ENCODE measurements at regions not wholly inside any gene's neighbourhood (a gene's known extent, or its start where the extent isn't known, plus 50 kb on each side); places are given as distances from the start of the nearest gene placed in this dataset.
"Not testable (repeated sequence)": the region's sequence is repeated elsewhere in the genome, so short reads cannot be mapped to it uniquely, and the experiment has no call there.

DNA sequence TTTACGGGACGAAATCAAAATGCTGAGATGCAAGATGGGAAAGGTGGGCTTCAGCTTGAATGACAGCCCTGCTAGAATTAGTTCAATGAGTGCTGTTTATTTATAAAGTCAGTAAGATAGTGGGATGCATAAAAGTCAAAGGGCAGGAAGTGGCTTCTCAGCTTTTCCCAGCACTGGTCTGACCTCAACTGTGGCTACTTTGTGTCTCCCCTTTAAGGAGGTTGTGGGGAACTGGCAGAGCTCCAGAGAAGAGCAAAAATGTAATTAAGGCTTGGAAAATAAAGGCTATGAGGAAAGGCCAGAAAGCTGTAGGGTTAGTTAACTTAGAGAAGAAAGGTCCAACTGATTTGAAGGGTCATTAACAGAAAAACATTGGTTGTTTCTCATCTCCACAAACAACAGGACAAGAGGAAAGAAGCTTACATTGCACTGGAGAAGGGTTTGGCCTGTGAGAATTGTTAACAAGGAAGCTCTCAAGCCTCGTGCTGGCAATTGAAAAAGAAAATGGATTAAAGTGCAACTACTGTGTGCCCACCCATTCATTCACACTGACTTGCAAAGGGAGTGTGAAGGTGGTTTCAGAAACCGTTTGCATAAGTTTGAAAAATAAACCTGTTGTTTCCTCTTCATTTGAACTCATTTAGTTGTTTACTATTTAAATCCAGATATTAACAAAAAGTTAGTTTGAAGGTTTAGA, 68.8 kb upstream of the CD28 start (continued):
- TF ChIP-seq TAF7 (optimal IDR thresholded peaks at IDR 0.05; ENCODE audit: borderline replicate concordance, low read depth, low read length) (no peak), BCL11A (IDR thresholded peaks at IDR 0.05; ENCODE audit: low read depth in 2 of 2, low read length in 2 of 2) (no peak), JUN (IDR thresholded peaks at IDR 0.05; ENCODE audit: low read depth, low read length) (no peak), CTBP2 (IDR thresholded peaks at IDR 0.05; ENCODE audit: borderline replicate concordance, insufficient read depth, insufficient read length, low read length) (no peak), NANOG (IDR thresholded peaks at IDR 0.05; ENCODE audit: insufficient read depth, low read depth, low read length, poor library complexity, severe bottlenecking) (no peak)

DNA sequence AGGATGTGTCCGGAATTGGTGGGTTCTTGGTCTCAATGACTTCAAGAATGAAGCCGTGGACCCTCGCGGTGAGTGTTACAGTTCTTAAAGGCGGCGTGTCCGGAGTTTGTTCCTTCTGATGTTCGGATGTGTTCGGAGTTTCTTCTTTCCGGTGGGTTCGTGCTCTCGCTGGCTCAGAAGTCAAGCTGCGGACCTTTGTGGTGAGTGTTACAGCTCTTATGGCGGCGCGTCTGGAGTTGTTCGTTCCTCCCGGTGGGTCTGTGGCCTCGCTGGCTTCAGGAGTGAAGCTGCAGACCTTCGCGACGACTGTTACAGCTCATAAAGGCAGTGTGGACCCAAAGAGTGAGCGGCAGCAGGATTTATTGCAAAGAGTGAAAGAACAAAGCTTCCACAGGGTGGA, 64.6 kb upstream of the CD28 start:
- H3K9me3 ChIP-seq (ENCODE audit: insufficient read depth in 2 of 2, low read depth in 1 of 2, low read length in 1 of 2); H3K4ac ChIP-seq (replicated peaks; ENCODE audit: insufficient read length, low read depth, low read length); H4K8ac ChIP-seq (ENCODE audit: extremely low read depth, insufficient read depth, low read length); H3K14ac ChIP-seq (ENCODE audit: insufficient read length); H2AFZ ChIP-seq (ENCODE audit: low read length); H3K4me1 ChIP-seq (replicated peaks in 1 of 4; ENCODE audit: control insufficient read depth in 3 of 4, insufficient read depth in 4 of 4, low read length in 3 of 4); H2BK20ac ChIP-seq (ENCODE audit: low read length); H2BK12ac ChIP-seq (ENCODE audit: low read depth, low read length); DNase-seq (ENCODE audit: low read depth in 1 of 2, low spot score in 2 of 2); H2AK5ac ChIP-seq (ENCODE audit: low read depth, low read length); H3K4me3 ChIP-seq (ENCODE audit: extremely low read depth in 1 of 4, insufficient read depth in 2 of 4, low read depth in 3 of 4, low read length in 4 of 4); H4K20me1 ChIP-seq (replicated peaks in 1 of 2; ENCODE audit: control insufficient read depth in 1 of 2, insufficient read depth in 2 of 2, low read length in 2 of 2); H3K23me2 ChIP-seq (ENCODE audit: low read depth, low read length); POLR2A ChIA-PET (ENCODE audit: partially characterized antibody); H3K18ac ChIP-seq (ENCODE audit: extremely low read depth, low read length); H3K79me1 ChIP-seq (ENCODE audit: low read depth, low read length); H3K56ac ChIP-seq (replicated peaks; ENCODE audit: insufficient read length, low read depth, low read length); H3K27me3 ChIP-seq (replicated peaks in 1 of 4; ENCODE audit: control insufficient read depth in 3 of 4, extremely low read depth in 1 of 4, insufficient read depth in 3 of 4, low read length in 3 of 4); H4K5ac ChIP-seq (ENCODE audit: insufficient read length, low read depth, low read length); H2BK5ac ChIP-seq (ENCODE audit: low read depth, low read length); H4K91ac ChIP-seq (replicated peaks; ENCODE audit: insufficient read length, low read length); FAIRE-seq; H2BK120ac ChIP-seq (replicated peaks; ENCODE audit: low read depth, low read length); H3K4me2 ChIP-seq (ENCODE audit: insufficient read depth in 1 of 2, low read depth in 2 of 2, low read length in 2 of 2); H3K36me3 ChIP-seq (ENCODE audit: control insufficient read depth in 2 of 4, insufficient read depth in 4 of 4, low read length in 3 of 4); H3K23ac ChIP-seq (ENCODE audit: insufficient read length); H3K79me2 ChIP-seq (ENCODE audit: control insufficient read depth in 1 of 2, insufficient read depth in 2 of 2, low read length in 2 of 2); H2BK15ac ChIP-seq (ENCODE audit: low read length); H3K27ac ChIP-seq (ENCODE audit: low read depth, low read length); H3K9ac ChIP-seq (replicated peaks in 1 of 4; ENCODE audit: extremely low read depth in 1 of 4, low read depth in 3 of 4, low read length in 3 of 4): not testable (repeated sequence)
- WGBS, 2 experiments (ENCODE audit: extremely low coverage in 1 of 2, insufficient coverage in 1 of 2, insufficient read length in 1 of 2, insufficient replicate concordance in 2 of 2, low coverage in 1 of 2, low lambda C conversion rate in 2 of 2, missing lambda C conversion rate in 1 of 2): 94% methylated on average over 23 of the region's 23 CpGs; no CpG with 5 or more reads in 1 of the 2 experiments
- CTCF ChIA-PET (ENCODE audit: partially characterized antibody): interaction anchor here (1.1 to 2.2 kb wide), 2 partner anchors 9 to 151 kb away, joined by 4 read pairs; no protein-coding TSS in a partner anchor
